ENCODE measurements at regions not wholly inside any gene's neighbourhood (a gene's known extent, or its start where the extent isn't known, plus 50 kb on each side); places are given as distances from the start of the nearest gene placed in this dataset.

DNA sequence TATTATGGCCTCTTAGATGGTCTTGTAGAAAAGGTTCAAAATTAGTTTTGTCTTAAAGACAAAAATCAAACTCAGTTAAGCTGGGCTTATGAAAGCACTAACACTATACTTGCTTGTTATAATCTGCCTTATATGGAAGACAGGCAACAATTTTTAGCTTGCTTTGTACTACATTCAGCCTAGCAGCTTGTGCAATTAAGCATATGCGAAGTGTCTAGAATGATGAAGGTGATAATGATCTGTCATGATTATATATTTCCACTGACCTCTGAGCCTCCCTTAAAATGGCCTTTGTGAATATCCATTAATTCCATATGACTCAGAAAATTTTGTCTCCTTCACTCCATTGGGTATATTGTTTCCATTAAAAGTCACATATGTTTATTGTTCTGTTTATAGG is 834.9 kb downstream of the OLFM4 start:
- ATAC-seq (no peak), DNase-seq (no peak)
- H3K36me3 ChIP-seq (ENCODE audit: low read depth): no peaks in the 10 kb centered on the region
- no peak for TF ChIP-seq CTCF (IDR thresholded peaks at IDR 0.05)
- H3K4me3 ChIP-seq: no peak overlapping the region
- intact Hi-C loops (cut with DNase I, micrococcal nuclease): no loop called here
- H3K9me3 ChIP-seq: peaks cover 10% of the 10 kb centered on the region
- H3K4me1 ChIP-seq (ENCODE audit: low read depth): no peaks in the 10 kb centered on the region

DNA sequence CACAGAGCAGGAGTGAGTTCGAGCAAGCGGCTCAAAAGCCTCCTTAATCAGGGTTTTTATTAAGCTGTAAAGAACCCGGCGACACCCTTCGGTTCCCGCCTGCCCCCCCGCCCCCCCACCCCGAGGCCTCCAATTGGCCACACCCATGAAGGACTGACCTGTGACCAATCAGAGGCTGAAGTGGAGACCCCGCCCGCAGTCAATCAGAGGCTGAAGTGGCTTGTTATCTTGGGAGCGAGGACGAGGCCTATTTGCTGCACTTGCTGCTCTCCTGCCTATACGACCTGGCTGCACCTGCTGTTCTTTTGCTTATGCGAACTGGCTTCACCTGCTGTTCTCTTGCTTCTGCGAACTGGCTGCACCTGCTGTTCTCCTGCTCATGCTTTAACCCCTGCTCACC is 844.9 kb downstream of the OLFM4 start:
- ATAC-seq (no peak), DNase-seq (no peak)
- peaks cover 21% of the 10 kb centered on the region for H3K9me3 ChIP-seq
- H3K36me3 ChIP-seq (ENCODE audit: low read depth): no peaks in the 10 kb centered on the region
- TF ChIP-seq CTCF (IDR thresholded peaks at IDR 0.05): no peak
- intact Hi-C loops (cut with DNase I, micrococcal nuclease): no loop called here
- no peaks in the 10 kb centered on the region for H3K4me1 ChIP-seq (ENCODE audit: low read depth)
- H3K4me3 ChIP-seq: no peak overlapping the region

- intact Hi-C loops (cut with DNase I, micrococcal nuclease): no loop called here
- Histone ChIP-seq H3K9me3 (peaks cover 38% of the 10 kb centered on the region), H3K36me3 (ENCODE audit: low read depth) (no peaks in the 10 kb centered on the region), H3K4me1 (ENCODE audit: low read depth) (no peaks in the 10 kb centered on the region), H3K4me3 (no peak overlapping the region)
- DNase-seq (no peak), ATAC-seq (no peak)
- no peak for TF ChIP-seq CTCF (IDR thresholded peaks at IDR 0.05)
Observed at GRCh38 chr13:53878861-53879260, 850.2 kb downstream of the OLFM4 start.

GRCh38 chr13:53885997-53886396 is 857.4 kb downstream of the OLFM4 start:
- no peaks in the 10 kb centered on the region for H3K4me1 ChIP-seq (ENCODE audit: low read depth)
- H3K4me3 ChIP-seq: no peak overlapping the region
- DNase-seq (no peak), ATAC-seq (no peak)
- no peaks in the 10 kb centered on the region for H3K36me3 ChIP-seq (ENCODE audit: low read depth)
- H3K9me3 ChIP-seq: peaks cover 10% of the 10 kb centered on the region
- intact Hi-C loops (cut with DNase I, micrococcal nuclease): no loop called here
- TF ChIP-seq CTCF (IDR thresholded peaks at IDR 0.05): no peak

GRCh38 chr13:53890696-53891095 is 862.1 kb downstream of the OLFM4 start:
- no peak for TF ChIP-seq CTCF (IDR thresholded peaks at IDR 0.05)
- ATAC-seq: no peak
- no peak for DNase-seq
- Histone ChIP-seq H3K4me1 (ENCODE audit: low read depth) (no peaks in the 10 kb centered on the region), H3K9me3 (no peaks in the 10 kb centered on the region), H3K4me3 (no peak overlapping the region), H3K36me3 (ENCODE audit: low read depth) (no peaks in the 10 kb centered on the region)
- intact Hi-C loops (cut with DNase I, micrococcal nuclease): no loop called here

DNA sequence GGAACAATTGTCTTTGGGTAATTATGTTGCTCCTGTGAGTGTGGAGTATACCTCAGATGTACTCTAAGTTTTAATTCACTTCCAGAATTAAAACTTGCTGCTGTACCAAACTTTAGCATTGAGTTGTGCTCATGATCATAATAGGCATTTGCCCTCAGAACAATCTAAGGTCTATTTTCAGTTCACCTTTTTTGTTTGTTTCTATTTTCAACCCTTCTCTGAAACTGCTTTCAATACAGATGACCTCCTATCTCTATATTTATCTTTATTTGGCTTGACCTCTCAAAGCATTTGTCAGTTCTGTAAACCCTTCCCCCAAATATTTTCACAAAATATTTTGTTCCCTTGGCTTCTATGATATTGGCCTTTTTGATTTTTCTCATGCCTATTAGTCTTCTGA is 873.0 kb downstream of the OLFM4 start:
- DNase-seq: no peak
- peaks cover 23% of the 10 kb centered on the region for H3K9me3 ChIP-seq
- no peaks in the 10 kb centered on the region for H3K36me3 ChIP-seq (ENCODE audit: low read depth)
- no peaks in the 10 kb centered on the region for H3K4me1 ChIP-seq (ENCODE audit: low read depth)
- no peak for ATAC-seq
- no peak overlapping the region for H3K4me3 ChIP-seq
- no peak for TF ChIP-seq CTCF (IDR thresholded peaks at IDR 0.05)
- intact Hi-C loops (cut with DNase I, micrococcal nuclease): no loop called here
